Panc1 (cell line): ENCODE measurements at regions not wholly inside any gene's neighbourhood (a gene's known extent, or its start where the extent isn't known, plus 50 kb on each side); places are given as distances from the start of the nearest gene placed in this dataset.

ENCODE experiments used
- ATAC-seq: fragments of 200-7000 bp; cut with Tn5 transposase; 2 replicates; pipeline ENCODE4 v1.9.1; 2020; ENCODE audit warnings: mild to moderate bottlenecking, moderate library complexity
- BruUV-seq: library from RNA; stranded (reverse); fragments of 400-500 nt; replicated peaks from 2 replicates; lab custom pipeline; 2021; lab: Mats Ljungman, UMichigan
- CTCF ChIA-PET: fragments of 300-600 bp; sonication (Branson Sonifier 250); formaldehyde crosslinking; loops from one replicate; lab custom pipeline; 2022; ENCODE audit warnings: antibody characterized with exemption; lab: Charles Lee
- POLR2A ChIA-PET: fragments of 300-600 bp; sonication (Branson Sonifier 250); formaldehyde crosslinking; loops from one replicate; lab custom pipeline; 2022; ENCODE audit warnings: antibody characterized with exemption; lab: Charles Lee
- DNase-seq: peaks from one replicate; pipeline ENCODE4 v3.0.0-alpha.2; 2010; ENCODE audit warnings: low read depth, low spot score
- H3K27ac ChIP-seq: 2 replicates; pipeline ENCODE4 v1.5.1; 2011; ENCODE audit warnings: mild to moderate bottlenecking, low read length, inconsistent platforms
- H3K27me3 ChIP-seq: fragments of 200-500 bp; sonication (Bioruptor generic); 2 replicates; pipeline ENCODE4 v1.6.0; 2014; ENCODE audit warnings: low read length, inconsistent platforms; ENCODE audit not compliant: control insufficient read depth, insufficient read depth
- H3K36me3 ChIP-seq: fragments of 200-500 bp; sonication (Bioruptor generic); 2 replicates; pipeline ENCODE4 v1.5.1; 2014; ENCODE audit warnings: inconsistent platforms, mild to moderate bottlenecking, low read length, moderate library complexity; ENCODE audit not compliant: control insufficient read depth, insufficient read depth
- H3K4me1 ChIP-seq: 2 replicates; pipeline ENCODE4 v1.5.1; 2011; ENCODE audit warnings: inconsistent platforms, mild to moderate bottlenecking, low read length, moderate library complexity; ENCODE audit not compliant: control insufficient read depth, insufficient read depth
- H3K4me3 ChIP-seq, 2 experiments: 2 replicates each; pipeline ENCODE4 v1.5.1; 2011 to 2012; ENCODE audit warnings: low read depth in 2 of 2, low read length in 2 of 2, mild to moderate bottlenecking in 2 of 2, inconsistent platforms in 1 of 2, moderate library complexity in 1 of 2
- H3K9me3 ChIP-seq: fragments of 200-500 bp; sonication (Bioruptor generic); 2 replicates; pipeline ENCODE4 v1.5.1; 2014; ENCODE audit warnings: low read depth, mild to moderate bottlenecking, inconsistent platforms, low read length, moderate library complexity; ENCODE audit not compliant: control insufficient read depth, insufficient read depth
- CTCF ChIP-seq: fragments of 450-650 bp; IDR thresholded peaks from 2 replicates; pipeline ENCODE4 v1.5.1; 2017; ENCODE audit warnings: mild to moderate bottlenecking
- POLR2AphosphoS5 ChIP-seq: IDR thresholded peaks from 2 replicates; pipeline ENCODE4 v1.6.1; 2012; ENCODE audit warnings: mild to moderate bottlenecking, low read depth, low read length, moderate library complexity
- REST ChIP-seq, 2 experiments: IDR thresholded peaks; 2 replicates each; pipeline ENCODE4 v1.6.1; 2011 to 2012; ENCODE audit warnings: low read depth in 2 of 2, control low read depth in 1 of 2, low read length in 1 of 2, mild to moderate bottlenecking in 1 of 2, moderate library complexity in 1 of 2; ENCODE audit not compliant: insufficient read depth in 1 of 2
- SIN3A ChIP-seq: IDR thresholded peaks from 2 replicates; pipeline ENCODE4 v1.6.1; 2012; ENCODE audit warnings: low read depth, mild to moderate bottlenecking, low read length, moderate library complexity, borderline replicate concordance; ENCODE audit not compliant: insufficient read depth
- TCF7L2 ChIP-seq: IDR thresholded peaks from 2 replicates; pipeline ENCODE4 v1.6.1; 2011; ENCODE audit warnings: mild to moderate bottlenecking, low read depth, low read length, inconsistent platforms
- in situ Hi-C: cut with HindIII; loops from 2 replicates; pipeline ENCODE4 v1.10.0; 2016; ENCODE audit warnings: low sequenced_read_pairs, low pct_unique_long_range_greater_than_20kb
- intact Hi-C: fragments of 100-400 bp; cut with micrococcal nuclease; formaldehyde crosslinking; loops from one replicate; pipeline ENCODE4 v1.10.0; 2022; ENCODE audit not compliant: unreplicated experiment

- DNase-seq = no peak
- Histone ChIP-seq H3K4me1 (no peaks in the 10 kb centered on the region), H3K36me3 (no peaks in the 10 kb centered on the region; the same call in 1 of the 2 replicates), H3K9me3 (no peaks in the 10 kb centered on the region), H3K4me3 (no peak overlapping the region), H3K27me3 (no peaks in the 10 kb centered on the region), H3K27ac (no peak overlapping the region)
- BruUV-seq = no TSS peak
- no peak for ATAC-seq
- TF ChIP-seq POLR2AphosphoS5 = no peak
- TF ChIP-seq SIN3A = no peak
- no peak for TF ChIP-seq REST (IDR thresholded peaks at IDR 0.05; ENCODE audit: insufficient read depth in 1 of 2, low read depth in 2 of 2, low read length in 1 of 2)
- POLR2A ChIA-PET = no interaction called here
- intact Hi-C loops = no loop called here
- in situ Hi-C loops = no loop called here
- CTCF ChIA-PET = no interaction called here
These were observed 574.0 kb downstream of the EFNB2 start for GRCh38 chr13:105961438-105961837.

- no peak overlapping the region for H3K27ac ChIP-seq
- no peak overlapping the region for H3K4me3 ChIP-seq
- no peaks in the 10 kb centered on the region for H3K4me1 ChIP-seq
- POLR2A ChIA-PET = no interaction called here
- ATAC-seq (no peak), DNase-seq (no peak)
- in situ Hi-C loops = no loop called here
- no peaks in the 10 kb centered on the region for H3K27me3 ChIP-seq
- TF ChIP-seq SIN3A (no peak), REST (IDR thresholded peaks at IDR 0.05; ENCODE audit: insufficient read depth in 1 of 2, low read depth in 2 of 2, low read length in 1 of 2) (no peak), CTCF (no peak), POLR2AphosphoS5 (no peak), TCF7L2 (no peak)
- H3K36me3 ChIP-seq = no peaks in the 10 kb centered on the region; the same call in 1 of the 2 replicates
- no peaks in the 10 kb centered on the region for H3K9me3 ChIP-seq
- intact Hi-C loops = no loop called here
- CTCF ChIA-PET = no interaction called here
- BruUV-seq = no TSS peak
These were observed 575.1 kb downstream of the EFNB2 start for GRCh38 chr13:105960326-105960725.
